NCI-H2227 treated with DMSO at 0.1 percent for 48 hours (cell line): ENCODE measurements at regions not wholly inside any gene's neighbourhood (a gene's known extent, or its start where the extent isn't known, plus 50 kb on each side); places are given as distances from the start of the nearest gene placed in this dataset.

Experiments used
- DNase-seq: peaks from one replicate; lab custom pipeline; 2025; lab: John Stamatoyannopoulos, UW

DNA sequence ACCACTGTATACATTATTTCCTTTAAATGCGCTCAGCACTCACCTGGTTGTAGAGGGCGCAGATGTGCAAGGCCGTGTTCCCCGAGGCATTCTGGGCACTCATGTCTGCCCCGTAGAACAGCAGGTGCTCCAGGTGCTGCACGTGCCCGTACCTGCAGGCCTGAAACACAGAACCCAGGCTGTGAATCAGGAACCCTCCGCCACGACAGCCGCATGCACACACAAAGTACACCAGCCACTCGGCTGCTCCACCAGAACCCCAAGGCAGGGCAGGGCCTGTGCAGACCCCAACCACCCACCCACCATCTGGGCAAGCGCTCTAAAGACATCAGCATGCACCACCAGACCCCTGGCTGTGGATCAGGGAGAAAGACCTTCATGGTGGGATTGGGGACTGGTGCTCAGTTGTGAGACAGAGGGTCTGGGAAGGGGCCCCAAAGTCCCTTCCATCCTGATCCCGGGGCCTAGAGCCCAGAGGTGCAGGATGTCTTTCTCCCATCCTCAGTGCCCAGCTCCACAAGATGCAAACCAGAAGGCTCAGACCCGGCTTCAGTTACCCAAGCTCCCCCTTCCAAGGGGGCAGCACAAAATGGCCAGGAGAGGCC is 177.2 kb downstream of the SHANK2 start:
- DNase-seq: no peak

GRCh38 chr11:71071736-71072509 is 180.5 kb downstream of the SHANK2 start:
- DNase-seq: no peak

- DNase-seq: no peak
These were observed 181.6 kb downstream of the SHANK2 start for GRCh38 chr11:71070490-71071453.

- DNase-seq: no peak
These were observed 183.4 kb downstream of the SHANK2 start for GRCh38 chr11:71068963-71069362.

DNA sequence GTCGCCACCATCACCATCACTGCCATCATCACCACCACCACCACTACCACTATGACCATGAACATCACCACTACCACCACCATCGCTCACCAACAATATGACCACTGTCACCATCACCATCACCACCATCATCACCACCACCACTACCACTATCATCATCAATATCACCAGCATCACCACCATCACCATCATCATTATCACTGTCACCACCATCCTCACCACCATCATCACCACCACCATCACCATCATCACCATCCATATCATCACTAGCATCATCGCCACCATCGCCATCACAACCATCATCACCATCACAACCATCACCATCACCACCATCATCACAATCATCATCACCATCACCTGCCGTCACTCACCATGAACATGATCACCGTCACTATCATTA is 184.6 kb downstream of the SHANK2 start:
- no peak for DNase-seq

DNA sequence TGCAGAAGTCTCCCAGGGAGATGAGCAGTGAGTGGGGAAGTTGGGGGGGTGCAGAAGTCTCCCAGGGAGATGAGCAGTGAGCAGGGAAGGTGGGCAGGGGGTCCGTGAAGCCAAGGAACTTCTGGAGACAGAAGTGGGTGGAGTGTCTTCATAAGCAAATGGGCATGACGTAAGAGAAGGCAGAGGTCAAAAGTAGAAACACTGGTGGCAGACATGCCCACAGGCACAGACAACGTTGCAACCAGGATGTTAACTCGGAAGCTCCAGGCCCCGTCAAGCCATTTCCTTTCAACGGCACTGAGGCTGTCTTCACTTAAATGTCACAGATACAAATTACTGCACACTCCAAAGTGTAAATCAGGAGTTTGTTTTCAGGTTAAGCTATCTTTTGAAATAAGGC is 186.1 kb downstream of the SHANK2 start:
- no peak for DNase-seq

DNA sequence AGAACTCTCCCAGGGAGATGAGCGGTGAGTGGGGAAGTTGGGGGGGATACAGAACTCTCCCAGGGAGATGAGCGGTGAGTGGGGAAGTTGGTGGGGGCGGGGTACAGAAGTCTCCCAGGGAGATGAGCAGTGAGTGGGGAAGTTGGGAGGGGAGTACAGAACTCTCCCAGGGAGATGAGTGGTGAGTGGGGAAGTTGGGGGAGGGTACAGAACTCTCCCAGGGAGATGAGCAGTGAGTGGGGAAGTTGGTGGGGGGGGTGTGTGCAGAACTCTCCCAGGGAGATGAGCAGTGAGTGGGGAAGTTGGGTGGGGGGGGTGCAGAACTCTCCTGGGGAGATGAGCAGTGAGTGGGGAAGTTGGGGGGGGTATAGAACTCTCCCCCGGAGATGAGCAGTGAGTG is 186.5 kb downstream of the SHANK2 start:
- no peak for DNase-seq

DNA sequence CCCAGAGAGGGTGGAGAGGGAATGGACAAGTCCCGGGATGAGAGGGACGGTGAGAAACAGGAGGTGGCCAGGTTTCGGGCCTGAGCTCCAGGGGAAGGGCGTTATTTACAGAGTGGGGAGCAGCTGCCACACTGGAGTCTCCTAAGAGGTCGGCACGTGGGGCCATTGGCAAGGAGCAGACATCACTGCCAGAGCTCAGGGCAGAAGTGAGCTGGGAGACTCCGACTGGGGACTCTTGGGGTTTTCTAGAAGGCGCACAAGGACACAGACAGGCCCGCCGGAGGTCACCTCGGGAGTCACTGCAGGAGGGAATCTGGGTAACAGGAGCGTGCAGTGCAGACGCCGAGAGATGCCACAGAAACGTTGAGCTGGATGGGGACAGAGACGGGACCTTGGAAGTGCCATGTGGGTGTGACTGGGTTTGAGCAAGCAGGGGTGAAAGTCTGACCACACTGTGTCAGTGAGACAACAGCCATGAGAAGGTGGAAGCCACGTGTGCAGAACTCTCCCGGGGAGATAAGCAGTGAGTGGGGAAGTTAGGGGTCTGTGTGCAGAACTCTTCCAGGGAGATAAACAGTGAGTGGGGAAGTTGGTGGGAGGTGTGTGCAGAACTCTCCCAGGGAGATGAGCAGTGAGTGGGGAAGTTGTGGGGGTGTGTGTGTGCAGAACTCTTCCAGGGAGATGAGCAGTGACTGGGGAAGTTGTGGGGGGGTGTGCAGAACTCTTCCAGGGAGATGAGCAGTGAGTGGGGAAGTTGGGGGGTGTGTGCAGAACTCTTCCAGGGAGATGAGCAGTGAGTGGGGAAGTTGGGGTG is 187.5 kb downstream of the SHANK2 start:
- no peak for DNase-seq

DNA sequence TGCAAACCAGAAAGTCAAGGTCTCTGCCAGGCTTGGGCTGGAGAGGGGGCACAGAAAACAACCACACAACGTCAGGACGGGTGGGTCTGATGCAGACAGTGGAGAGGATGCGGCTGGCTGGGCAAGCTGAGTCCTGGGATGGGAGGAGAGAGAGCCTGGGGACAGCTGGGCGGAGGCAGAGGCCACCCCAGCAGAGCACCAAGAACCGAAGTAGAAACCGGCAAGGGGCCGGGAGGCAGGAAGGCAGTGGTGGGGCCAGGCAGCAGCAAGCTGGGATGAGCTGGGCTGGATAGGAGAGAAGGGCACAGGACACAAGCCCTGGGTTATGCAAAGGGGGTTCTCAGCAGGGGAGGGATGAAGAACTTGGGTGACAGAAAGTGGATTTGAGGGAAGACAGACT is 188.2 kb downstream of the SHANK2 start:
- DNase-seq: no peak

DNA sequence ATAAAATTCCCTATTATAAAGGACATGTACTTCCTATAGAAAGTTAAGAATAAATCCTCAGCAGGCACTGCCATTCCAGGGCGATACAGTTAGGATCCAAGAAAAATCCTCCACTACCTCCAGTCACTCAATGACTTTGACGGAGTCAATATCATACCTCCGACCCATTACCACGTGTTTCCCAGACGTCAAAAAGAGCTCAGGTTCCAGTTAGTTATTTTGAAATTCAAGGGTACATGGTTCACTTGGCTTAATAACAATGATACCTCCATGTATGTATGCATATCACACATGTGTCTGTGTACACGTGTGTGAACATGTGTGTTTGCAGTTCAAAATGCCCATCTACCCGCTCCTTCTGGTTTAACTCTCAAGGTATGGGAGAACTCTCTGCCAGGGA is 189.2 kb downstream of the SHANK2 start:
- no peak for DNase-seq

- no peak for DNase-seq
These were observed 190.2 kb downstream of the SHANK2 start for GRCh38 chr11:71062199-71062598.

- no peak for DNase-seq
These were observed 192.0 kb downstream of the SHANK2 start for GRCh38 chr11:71060391-71060791.

GRCh38 chr11:71059662-71060061 is 192.7 kb downstream of the SHANK2 start:
- no peak for DNase-seq

DNA sequence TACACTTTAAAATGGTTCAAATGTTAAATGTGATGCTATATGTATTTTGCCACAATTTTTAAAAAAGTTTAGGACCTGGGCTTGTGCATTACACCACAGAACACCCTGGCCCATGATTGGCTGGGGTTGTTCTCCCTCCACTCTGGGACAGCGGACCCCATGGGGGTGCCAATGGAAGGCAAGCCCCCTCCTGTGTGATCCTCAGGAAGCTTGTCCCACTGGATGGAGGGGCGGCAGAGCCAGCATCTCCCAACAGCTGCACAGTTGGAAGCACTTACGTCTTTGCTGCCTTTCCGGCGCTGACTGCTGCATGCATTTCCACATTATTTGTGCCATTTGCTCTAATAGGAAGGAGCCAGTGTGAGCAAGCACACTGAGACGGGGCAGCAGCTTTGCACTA is 196.5 kb downstream of the SHANK2 start:
- DNase-seq: no peak
